GM18498 (cell line): ENCODE measurements at regions not wholly inside any gene's neighbourhood (a gene's known extent, or its start where the extent isn't known, plus 50 kb on each side); places are given as distances from the start of the nearest gene placed in this dataset.

Experiments used
- ATAC-seq: cut with Tn5 transposase; IDR thresholded peaks from one replicate; pipeline ENCODE4 v1.9.1; 2021; ENCODE audit warnings: mild to moderate bottlenecking, moderate library complexity; ENCODE audit not compliant: unreplicated experiment

DNA sequence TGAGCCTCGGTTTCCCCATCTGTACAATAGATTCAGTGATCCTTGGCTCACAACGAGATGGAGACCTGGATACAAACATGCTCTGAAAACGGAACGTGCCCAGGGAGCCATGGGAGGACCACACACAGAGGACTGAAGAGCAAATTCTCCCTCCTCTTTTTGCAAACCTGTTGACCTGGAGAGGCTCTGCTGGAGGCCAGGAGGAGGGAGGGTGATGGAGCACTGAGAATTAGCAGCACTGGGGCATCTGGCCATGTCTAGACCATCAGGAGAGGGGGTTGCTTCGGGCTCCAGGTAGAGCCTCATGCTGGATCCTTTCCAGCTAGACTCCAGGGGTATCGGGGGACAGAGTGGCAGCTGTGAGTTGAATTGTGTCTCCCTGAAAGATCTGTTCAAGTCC is 97.4 kb upstream of the GPR26 start:
- no peak for ATAC-seq

GRCh38 chr10:123569436-123570035 is 96.6 kb upstream of the GPR26 start:
- no peak for ATAC-seq

GRCh38 chr10:123570051-123570897 is 95.9 kb upstream of the GPR26 start:
- no peak for ATAC-seq

DNA sequence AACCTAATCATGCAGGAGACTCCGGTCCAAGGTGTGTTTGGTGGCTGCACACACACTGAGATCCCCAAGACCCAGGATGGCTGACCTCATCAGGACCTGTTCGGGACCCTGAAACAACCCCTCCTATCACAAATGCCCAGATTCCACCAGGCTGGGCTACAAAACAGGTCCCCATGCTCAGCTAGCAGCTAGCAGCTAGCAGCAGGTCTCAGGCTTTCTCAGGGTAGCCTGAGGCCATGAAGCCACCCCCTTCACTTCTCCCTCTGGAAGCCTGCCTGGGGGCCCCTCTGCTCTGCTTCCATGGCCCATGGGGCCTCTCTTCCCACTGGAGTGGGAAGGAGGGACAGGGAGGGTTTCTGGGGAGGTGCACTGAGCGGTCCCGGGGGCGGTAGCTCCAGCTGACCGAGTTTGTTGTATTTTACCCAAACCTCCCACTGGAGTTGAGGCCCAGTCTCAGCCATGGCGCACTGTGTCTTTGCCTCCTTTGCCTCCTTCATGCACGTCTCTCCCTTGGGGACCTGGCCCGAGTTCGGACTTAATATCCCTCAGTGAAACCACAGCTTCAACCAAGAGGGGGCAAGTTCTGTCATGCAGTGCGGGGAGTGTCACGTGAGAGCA is 95.1 kb upstream of the GPR26 start:
- ATAC-seq, result no peak

- ATAC-seq, result no peak
Observed at GRCh38 chr10:123571978-123572377, 94.2 kb upstream of the GPR26 start.

DNA sequence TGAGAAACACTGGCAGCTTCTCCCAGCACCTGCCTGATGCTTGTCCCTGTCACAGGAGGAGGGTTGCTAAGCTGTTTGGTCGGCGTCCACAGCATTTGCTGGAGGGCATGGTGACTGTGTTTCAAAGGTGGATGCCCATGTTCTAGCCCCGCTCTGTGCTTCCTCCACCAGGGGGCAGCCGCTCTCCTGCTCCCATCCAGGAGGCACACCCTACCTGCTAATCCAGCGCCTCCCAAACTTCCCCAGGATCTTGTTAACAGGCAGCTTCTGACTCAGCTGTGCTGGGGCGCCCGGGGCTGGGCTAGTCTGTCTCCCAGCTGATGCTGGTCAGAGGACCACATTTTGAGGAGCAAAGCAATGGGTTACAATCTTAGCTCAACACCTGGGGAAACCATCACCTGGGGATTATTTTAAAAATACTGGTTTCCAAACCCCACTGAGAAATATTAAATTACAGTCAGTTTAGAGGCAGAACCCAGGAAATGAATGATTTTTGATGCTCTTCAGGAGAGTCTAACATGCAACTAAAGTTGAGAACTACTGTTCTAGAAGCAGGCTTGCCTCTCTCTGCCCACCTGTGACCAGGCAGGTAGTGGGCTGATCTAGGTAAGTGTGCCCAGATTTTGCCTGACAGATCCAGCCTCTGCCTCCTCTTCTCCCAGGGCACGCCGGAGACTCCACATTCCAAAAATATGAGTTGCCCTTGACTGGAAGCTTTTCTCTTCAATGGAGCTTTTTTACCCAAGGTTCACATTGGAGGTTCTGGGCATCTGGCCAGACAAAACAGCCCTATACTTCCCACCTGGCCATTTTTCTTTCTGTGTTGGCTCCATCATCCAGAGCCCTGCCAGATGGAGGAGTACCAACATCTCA is 92.7 kb upstream of the GPR26 start:
- peak; percentile 48 for ATAC-seq

- ATAC-seq, result no peak
Observed at GRCh38 chr10:123574109-123574698, 92.0 kb upstream of the GPR26 start.

GRCh38 chr10:123575105-123575504 is 91.0 kb upstream of the GPR26 start:
- no peak for ATAC-seq

GRCh38 chr10:123576706-123577105 is 89.4 kb upstream of the GPR26 start:
- no peak for ATAC-seq

GRCh38 chr10:123577921-123578461 is 88.2 kb upstream of the GPR26 start:
- ATAC-seq, result no peak

- ATAC-seq, result no peak
Observed at GRCh38 chr10:123578721-123579120, 87.4 kb upstream of the GPR26 start.

- ATAC-seq, result no peak
Observed at GRCh38 chr10:123579675-123580074, 86.5 kb upstream of the GPR26 start.

DNA sequence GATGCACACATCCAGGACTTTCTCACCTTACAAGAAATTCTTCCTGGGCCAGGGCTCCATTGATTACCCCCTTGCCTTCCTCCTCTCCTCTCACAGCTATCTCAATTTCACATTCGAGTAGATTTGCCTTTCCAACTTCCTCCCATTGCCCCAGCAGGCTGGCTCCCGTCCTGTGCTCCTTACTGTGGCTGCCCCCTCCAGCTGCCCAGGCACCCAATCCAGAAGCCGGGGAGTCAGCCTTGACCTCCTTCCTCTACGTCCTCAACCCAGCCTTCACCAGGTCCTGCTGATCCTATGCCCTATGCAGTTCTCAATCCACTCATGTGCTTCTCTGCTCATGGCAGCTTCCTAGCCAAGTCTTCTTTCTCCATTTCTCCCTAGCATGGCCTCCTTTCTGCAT is 85.7 kb upstream of the GPR26 start:
- ATAC-seq, result no peak

- ATAC-seq, result no peak
Observed at GRCh38 chr10:123581656-123582055, 84.5 kb upstream of the GPR26 start.

GRCh38 chr10:123582084-123582989 is 83.8 kb upstream of the GPR26 start:
- no peak for ATAC-seq

GRCh38 chr10:123583639-123584418 is 82.3 kb upstream of the GPR26 start:
- no peak for ATAC-seq

GRCh38 chr10:123584419-123584775 is 81.8 kb upstream of the GPR26 start:
- no peak for ATAC-seq

- ATAC-seq, result no peak
Observed at GRCh38 chr10:123585477-123586445, 80.4 kb upstream of the GPR26 start.
